GM19438 (cell line): ENCODE measurements at regions not wholly inside any gene's neighbourhood (a gene's known extent, or its start where the extent isn't known, plus 50 kb on each side); places are given as distances from the start of the nearest gene placed in this dataset.
"Not testable (repeated sequence)": the region's sequence is repeated elsewhere in the genome, so short reads cannot be mapped to it uniquely, and the experiment has no call there.

ENCODE experiments used
- ATAC-seq: cut with Tn5 transposase; IDR thresholded peaks from one replicate; pipeline ENCODE4 v1.9.1; 2021; ENCODE audit warnings: low read depth; ENCODE audit not compliant: unreplicated experiment

DNA sequence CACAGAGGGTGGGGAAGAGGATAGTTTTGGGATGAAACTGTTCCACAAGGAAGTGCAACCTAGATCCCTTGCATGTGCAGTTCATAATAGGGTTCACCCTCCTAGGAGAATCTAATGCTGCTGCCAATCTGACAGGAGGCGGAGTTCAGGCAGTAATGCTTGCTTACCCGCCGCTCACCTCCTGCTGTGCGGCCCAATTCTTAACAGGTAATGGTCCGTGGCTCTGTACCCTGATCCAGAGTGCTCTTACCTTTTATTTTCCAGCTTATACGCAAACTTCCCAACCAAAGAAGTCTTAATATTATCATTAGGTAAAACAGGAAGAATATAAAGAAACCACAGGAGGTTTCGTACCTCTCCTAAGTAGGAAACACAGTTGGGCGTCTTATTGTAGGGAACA is 82.7 kb upstream of the CD302 start:
- no peak for ATAC-seq

DNA sequence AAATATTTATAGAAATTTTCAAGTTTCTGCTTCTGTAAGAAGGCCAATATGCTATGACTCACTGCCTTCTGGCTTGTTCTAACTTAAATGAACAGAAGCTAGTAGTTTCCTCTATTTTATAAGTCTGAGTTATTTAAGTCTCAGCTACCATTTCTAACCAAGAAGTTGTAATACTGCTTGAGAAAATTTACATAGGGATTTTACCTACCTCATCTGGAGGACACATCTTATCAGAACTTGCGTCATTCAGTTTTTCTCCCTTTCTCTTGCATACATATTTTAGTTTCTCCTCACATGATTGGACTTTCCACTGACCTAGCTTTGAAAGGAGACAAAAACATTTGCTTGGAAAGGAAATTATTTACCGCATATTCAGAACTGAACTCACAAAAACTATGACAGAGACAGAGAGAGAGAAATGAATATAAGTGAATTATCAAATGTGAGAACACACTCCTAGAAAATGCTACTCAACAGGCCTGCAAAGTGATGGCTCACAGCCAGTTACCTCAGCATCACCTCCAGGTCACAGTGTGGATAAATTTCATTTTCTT is 81.1 kb upstream of the CD302 start:
- ATAC-seq, result peak; percentile 61

DNA sequence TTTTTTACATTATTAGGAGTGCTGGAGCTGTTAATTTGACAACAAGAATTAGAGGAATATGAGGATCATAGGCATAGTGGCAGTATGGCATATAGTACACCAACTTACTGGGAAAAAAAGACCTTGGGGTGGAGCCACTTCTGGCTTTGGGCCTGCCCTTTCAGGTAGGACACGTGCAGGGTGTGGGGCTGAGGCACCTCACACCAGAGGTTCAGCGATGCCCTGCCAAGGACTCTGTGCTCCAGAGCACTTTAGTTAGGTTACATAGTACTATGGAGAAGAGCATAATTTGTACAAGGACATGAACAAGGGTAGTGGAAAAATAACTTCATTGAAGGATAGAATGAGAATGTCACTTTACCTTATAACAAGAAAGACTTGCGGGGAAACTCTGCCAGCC is 77.1 kb upstream of the CD302 start:
- ATAC-seq, result no peak

DNA sequence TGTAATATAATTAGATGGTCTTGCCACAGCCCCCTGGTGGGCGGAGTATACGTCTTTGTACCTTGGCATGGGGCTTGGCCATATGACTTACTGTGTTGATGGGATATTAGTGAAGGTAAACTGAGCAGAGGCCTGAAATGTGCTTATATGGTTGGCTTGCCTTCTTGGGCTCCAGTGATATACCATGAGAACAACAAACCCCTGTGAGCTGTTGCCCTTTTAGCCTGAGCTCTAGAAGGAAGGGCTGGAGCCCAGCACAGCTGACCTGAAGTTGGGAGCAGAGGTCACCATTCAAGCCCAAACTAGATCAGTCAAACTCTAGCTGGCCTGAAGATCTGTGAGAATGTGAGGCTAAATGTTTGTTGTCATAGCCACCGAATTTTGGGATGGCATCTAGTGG is 75.2 kb upstream of the CD302 start:
- no peak for ATAC-seq

DNA sequence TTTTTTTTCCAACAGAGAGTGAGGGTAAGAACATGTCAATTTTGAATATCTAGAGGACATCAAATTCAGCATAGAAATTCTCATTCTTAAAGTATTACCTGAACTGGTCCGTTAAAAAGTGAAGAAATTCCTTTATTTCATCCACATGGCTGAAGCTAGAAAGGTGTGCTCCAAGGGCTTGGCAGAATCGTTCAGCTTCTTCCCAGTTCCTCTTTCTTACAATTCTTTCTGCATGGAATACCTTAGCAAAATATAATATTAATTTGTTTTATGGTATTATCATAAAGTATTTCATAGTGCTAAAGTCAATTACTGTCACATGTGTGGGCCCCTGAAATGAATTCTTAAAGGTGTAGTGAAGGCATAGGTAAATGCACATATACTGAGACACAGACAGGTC is 74.3 kb upstream of the CD302 start:
- no peak for ATAC-seq

DNA sequence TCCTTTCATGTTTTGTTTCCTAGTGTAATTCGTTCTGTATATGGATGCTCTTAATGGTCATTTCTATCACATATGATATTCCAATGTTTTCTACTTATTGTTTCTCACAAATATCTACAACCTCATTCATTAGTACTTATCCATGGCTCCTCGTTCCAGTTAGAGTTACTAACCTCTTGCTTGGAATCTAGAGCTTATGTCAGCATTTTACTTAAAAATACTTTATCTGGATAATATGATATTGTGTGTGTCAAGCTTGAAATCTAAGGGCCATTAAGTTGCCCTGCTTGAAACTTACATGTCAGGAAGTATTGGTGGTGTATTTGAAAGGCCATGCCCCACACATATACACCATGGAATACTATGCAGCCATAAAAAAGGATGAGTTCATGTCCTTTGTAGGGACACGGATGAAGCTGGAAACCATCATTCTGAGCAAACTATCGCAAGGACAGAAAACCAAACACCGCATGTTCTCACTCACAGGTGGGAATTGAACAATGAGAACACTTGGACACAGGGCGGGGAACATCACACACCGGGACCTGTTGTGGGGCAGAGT is 70.7 kb upstream of the CD302 start:
- ATAC-seq, result not testable (repeated sequence)

DNA sequence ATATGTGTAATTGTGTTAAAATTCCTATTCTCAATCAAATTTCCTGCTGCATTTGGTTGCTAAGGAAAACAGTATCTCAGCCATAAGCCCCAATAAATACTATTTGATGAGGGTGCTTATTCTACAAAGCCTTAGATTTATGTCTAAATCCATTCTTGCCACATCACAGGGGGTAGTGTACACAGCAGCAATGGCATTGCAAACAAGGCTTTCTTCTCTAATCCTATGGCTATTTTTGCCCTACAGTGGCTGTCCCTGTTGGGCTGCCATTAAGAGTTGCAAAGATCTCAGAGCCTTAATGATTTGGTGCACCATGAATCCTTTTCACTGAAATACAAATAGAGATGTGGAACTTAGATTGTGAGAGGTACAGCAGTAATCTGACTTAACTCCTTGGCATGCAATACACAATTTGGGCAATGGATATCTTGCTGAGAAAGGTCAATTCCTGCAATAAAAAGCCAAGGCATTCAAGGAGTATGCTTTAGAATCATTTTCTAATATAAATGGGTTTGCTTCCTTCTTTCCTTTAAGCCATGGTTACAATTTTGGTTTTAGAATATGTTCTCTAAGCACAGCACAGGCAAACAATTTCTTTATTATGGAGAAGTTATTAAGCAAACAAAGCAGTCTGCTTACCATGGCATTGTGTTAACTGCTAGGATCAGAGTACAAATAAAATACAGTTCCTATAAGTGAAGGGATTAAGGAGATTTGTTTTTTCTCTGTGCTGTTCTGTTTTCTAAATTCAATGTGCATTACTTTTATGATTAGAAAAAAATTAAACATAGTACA is 69.8 kb upstream of the CD302 start:
- no peak for ATAC-seq

DNA sequence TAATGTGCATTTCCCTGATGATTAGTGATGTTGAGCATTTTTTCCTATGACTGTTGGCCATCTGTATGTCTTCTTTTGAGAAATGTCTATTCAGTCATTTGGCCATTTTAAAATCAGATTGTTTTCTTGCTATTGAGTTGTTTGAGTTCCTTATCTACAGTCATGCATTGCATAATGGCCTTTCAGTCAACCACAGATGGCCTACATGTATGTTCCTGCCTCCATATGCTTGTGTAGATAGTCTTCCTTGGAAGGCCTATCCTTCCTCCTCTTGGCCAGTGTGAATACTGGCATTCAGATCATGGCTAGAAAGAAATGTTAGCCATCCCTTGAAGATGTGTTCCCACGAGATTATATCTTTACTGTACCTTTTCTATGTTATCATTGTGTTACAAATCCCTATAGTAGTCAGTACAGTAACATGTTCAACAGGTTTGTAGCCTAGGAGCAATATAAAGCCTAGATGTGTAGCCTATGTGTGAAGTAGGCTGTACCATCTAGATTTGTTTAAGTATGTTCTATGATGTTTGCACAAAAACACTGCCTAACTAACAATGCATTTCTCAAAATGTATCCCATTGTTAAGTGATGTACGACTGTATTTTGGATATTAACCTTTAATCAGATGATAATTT is 65.6 kb upstream of the CD302 start:
- no peak for ATAC-seq

DNA sequence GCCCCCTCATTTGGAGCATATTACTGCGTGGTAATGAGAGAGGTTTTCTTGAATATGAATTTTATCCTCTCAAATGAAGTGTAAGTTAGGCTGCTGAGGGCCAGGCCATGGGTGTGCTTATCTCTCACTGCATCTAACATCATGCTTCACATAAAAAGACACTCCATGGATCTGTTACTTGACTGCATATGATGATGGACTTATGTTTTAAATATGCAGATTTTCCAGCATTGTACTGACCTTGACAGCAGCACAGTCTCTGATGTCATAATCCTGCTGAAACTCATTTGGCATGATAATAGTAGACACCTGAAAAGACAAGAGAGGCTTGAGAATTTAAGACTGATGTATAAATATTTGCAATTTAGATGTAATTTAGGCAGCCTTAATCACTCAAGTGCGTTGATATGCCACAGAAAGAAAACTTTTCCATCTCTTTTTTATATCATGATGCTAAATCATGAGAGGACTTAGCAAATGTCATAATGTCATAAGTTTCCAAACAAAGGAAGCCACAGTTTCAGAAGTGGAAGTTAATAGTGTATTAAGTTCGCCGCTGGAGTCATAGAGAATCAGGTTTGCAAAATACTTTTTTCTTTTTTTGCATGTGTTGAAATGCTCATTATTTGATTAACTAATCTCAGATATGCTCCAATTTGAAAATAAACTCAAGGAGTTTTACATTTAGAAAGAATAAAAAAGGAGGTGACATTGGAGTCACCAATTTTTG is 62.7 kb upstream of the CD302 start:
- ATAC-seq, result no peak

DNA sequence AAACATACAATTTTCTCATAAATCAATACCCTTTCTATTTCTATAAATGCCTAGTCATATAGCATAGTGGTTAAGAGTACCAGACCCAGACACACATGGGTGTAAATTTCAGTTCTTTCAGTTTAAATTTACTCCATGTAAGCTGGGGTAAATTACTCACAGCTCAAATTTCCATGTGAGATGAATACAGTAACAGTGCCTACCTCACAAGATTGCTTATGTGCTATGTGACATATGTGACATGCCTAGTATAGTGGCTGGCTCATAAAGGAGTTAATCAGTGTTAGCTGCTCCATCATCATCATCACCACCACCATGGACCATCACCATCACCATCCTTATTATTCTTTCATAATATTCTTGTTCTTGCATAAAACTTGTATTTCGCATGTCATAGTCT is 61.6 kb upstream of the CD302 start:
- ATAC-seq, result no peak

DNA sequence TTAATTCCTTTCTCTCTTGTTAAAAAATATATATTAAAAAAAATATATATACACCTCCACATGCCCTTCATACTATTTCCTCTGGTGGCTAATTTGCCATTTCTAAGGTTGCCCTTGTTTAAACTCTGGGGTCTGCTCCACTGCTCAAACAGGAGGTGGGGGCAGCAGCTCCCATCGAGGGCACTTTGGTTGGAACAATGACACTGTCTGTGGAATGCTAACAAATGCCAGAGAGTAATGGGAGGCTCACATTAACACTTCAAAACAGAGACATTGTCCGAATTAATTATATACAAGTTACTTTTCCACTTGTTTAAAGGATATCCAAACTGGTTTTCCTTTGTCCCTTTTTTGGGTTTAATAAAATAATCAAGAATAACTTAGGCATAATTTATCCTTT is 58.8 kb upstream of the CD302 start:
- ATAC-seq, result no peak

DNA sequence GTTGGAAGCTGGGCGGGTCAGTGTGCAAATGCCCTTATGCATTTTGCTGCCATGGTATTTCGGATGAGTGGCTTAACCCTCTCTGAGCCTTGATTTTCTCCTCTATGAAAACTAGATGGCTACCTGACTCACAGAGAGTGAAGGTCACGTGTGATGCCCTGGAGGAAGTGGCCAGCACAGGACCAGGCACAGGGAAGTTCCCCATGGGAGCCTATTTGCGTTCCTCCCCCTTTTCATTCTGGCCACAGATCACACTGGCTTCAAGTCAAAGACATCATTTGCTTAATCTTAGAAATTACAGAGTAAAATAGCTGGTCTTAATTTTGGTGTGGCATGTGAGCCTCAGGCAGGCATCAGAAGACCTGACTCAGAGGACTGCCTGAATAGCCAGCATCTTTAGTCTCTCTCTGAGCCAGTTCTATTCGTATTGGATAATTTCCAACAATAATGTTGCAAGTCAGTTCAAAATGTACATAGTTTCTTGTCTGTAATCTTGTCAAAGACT is 57.6 kb upstream of the CD302 start:
- no peak for ATAC-seq

DNA sequence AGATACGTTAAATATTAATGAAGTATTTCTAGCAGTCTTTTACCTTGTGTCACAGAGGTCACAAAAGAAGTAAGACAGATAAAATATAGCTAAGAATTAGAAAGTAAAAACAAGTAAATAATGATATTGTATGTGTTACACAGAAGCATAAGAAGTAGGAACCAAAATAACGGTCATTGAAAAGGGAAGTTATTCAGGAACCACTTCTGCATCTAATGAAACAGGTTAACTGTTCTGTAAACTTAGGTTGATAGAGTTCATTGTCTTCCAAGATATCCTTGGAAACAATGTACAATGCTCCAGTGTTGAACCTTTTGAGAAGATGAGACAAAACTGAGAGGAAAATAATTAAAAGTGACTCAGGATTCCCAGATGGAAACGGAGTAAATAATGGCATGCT is 57.1 kb upstream of the CD302 start:
- no peak for ATAC-seq

DNA sequence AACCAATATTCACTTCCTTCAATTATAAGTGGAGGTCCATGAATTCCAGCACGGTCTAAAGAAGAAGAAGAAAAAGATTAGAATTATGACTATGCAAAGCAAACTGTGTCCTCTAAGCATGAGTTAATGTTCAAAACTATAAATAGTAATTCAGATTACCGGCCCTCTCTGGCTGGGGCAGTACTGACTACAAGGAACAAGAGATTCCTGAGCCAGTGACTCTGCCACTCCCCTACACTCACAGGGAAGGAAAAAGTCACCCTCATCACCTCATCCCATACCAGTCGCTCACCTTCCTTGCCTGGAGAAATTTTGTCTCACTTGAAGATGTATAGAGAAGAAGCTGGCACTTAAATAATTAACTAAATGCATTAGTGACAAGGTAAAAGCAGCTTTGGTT is 56.5 kb upstream of the CD302 start:
- no peak for ATAC-seq

DNA sequence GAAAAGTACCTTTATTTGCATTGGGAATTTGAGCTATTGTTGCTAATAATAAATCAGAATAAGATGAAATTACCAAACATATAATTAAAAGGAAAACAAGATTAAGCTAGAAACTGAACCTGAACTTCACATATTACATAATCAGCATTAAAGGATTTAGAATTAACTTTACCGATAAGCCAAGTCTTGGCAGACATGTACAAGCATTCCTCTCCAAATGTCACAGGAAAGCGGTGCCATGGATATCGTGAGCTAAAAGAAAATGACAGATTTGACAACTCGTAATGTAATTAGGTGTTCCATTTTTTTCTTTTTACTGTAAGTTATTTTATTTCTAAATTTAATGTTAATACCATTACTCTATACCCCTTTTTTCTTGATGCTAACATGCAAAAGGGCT is 55.1 kb upstream of the CD302 start:
- ATAC-seq, result no peak

DNA sequence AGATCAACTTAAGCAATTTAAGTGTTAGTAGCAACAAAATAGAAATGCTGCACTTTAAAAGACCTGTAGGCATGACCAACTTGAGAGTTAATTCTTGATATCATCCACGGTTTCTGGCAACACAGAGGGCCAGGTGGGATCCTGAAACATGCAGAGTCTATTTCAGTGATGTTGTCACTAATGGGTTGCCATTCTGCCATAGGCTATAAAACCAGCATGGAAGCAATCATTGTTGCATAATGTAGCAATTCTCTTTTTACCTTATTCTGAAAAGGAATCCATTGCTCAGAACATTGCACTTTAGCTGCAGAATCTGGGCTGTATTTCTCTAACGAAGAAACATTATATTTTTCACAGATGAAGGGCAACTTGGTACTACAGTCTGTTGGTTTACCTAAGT is 53.9 kb upstream of the CD302 start:
- ATAC-seq, result no peak

DNA sequence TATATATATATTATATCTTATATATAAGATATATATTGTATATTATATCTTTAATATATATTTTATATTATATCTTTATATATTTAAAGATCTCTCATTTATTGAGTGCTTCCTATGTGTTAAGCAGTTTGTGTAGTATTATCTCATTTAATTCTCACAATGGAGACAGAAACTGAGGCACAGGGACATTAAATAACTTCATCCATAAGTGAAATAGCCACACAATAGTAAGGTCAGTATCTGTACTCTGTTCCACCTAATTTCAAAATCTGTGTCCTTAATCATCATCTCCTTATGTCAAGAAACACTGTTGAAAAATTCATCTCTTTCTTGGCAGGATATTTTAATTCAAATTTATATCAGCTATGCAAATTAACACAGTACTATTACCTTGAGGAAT is 52.8 kb upstream of the CD302 start:
- ATAC-seq, result no peak

DNA sequence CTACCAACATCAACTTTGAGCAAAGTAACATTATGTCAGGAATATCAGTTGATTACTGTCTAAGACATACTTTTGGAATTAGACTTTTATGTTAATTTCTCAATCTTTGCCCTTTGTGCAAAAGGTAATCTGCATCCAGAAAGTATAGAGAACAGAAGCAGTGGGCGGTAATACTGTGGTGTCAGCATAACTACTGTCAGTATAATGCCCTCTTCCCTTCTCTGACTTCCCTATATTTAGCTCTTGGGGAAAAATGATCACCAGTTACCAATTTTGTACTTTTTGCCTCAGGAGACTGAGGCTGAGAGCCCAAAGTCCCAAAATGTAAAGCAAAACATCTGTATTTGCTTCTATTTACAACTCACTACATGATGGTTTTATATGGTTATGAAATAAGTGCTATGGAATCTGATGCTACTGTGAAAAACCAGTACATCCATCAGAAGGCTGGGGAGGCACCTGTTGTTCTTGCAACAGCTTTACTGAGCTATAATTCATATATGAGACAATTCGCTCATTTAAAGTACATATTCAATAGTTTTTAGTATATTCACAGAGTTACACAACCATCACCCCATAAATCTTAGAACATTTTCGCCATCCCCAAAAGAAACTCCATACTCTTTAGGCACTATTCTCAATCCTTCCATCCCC is 51.3 kb upstream of the CD302 start:
- no peak for ATAC-seq
